H9 (cell line): ENCODE measurements at regions not wholly inside any gene's neighbourhood (a gene's known extent, or its start where the extent isn't known, plus 50 kb on each side); places are given as distances from the start of the nearest gene placed in this dataset.

Experiments used
- DNase-seq: peaks from one replicate; pipeline ENCODE4 v3.0.0-alpha.2; 2017
- H2AFZ ChIP-seq: one replicate; pipeline ENCODE4 v1.6.1; 2013; ENCODE audit warnings: mild to moderate bottlenecking, low read length, control low read depth, moderate library complexity
- H2AK5ac ChIP-seq: 2 replicates; pipeline ENCODE4 v1.6.1; 2013; ENCODE audit warnings: low read length, control low read depth, mixed read lengths; ENCODE audit not compliant: insufficient read length
- H2BK120ac ChIP-seq: one replicate; pipeline ENCODE4 v1.6.1; 2013; ENCODE audit warnings: low read depth, mild to moderate bottlenecking, low read length, control low read depth, inconsistent platforms; ENCODE audit not compliant: poor library complexity, severe bottlenecking
- H2BK12ac ChIP-seq: 2 replicates; pipeline ENCODE4 v1.6.1; 2013; ENCODE audit warnings: low read length, control low read depth, mixed read lengths, low read depth; ENCODE audit not compliant: insufficient read length
- H2BK15ac ChIP-seq: 2 replicates; pipeline ENCODE4 v1.6.1; 2013; ENCODE audit warnings: low read depth, low read length, control low read depth
- H2BK20ac ChIP-seq: one replicate; pipeline ENCODE4 v1.6.1; 2013; ENCODE audit warnings: low read depth, mild to moderate bottlenecking, low read length, control low read depth, inconsistent platforms; ENCODE audit not compliant: poor library complexity, severe bottlenecking
- H2BK5ac ChIP-seq: 2 replicates; pipeline ENCODE4 v1.6.1; 2013; ENCODE audit warnings: low read length, control low read depth, mixed read lengths; ENCODE audit not compliant: insufficient read length
- H3K14ac ChIP-seq: 2 replicates; pipeline ENCODE4 v1.6.1; 2013; ENCODE audit warnings: low read length, control low read depth; ENCODE audit not compliant: insufficient read depth
- H3K18ac ChIP-seq: 2 replicates; pipeline ENCODE4 v1.6.1; 2013; ENCODE audit warnings: low read depth, mild to moderate bottlenecking, mixed read lengths, low read length, control low read depth; ENCODE audit not compliant: insufficient read length
- H3K23ac ChIP-seq: 2 replicates; pipeline ENCODE4 v1.6.1; 2013; ENCODE audit warnings: low read length, control low read depth, mixed read lengths, low read depth; ENCODE audit not compliant: insufficient read length
- H3K23me2 ChIP-seq: 2 replicates; pipeline ENCODE4 v1.6.1; 2013; ENCODE audit warnings: low read depth, mild to moderate bottlenecking, mixed read lengths, low read length, control low read depth; ENCODE audit not compliant: insufficient read length, poor library complexity, severe bottlenecking
- H3K27ac ChIP-seq: 2 replicates; pipeline ENCODE4 v1.5.1; 2013; ENCODE audit warnings: low read length, control low read depth, mixed read lengths, low read depth; ENCODE audit not compliant: insufficient read length
- H3K27me3 ChIP-seq: 2 replicates; pipeline ENCODE4 v1.6.1; 2013; ENCODE audit warnings: low read length, control low read depth, inconsistent platforms; ENCODE audit not compliant: insufficient read depth
- H3K4ac ChIP-seq: 2 replicates; pipeline ENCODE4 v1.6.1; 2013; ENCODE audit warnings: low read depth, mild to moderate bottlenecking, control low read depth, inconsistent platforms, low read length, moderate library complexity
- H3K4me1 ChIP-seq: 2 replicates; pipeline ENCODE4 v1.6.1; 2013; ENCODE audit warnings: low read length, control low read depth, inconsistent platforms; ENCODE audit not compliant: insufficient read depth
- H3K4me2 ChIP-seq: 2 replicates; pipeline ENCODE4 v1.6.1; 2013; ENCODE audit warnings: low read length, control low read depth, mixed read lengths; ENCODE audit not compliant: insufficient read length, insufficient read depth
- H3K56ac ChIP-seq: 2 replicates; pipeline ENCODE4 v1.6.1; 2013; ENCODE audit warnings: low read depth, mild to moderate bottlenecking, mixed read lengths, low read length, control low read depth; ENCODE audit not compliant: insufficient read length
- H3K79me1 ChIP-seq: 2 replicates; pipeline ENCODE4 v1.6.1; 2013; ENCODE audit warnings: low read depth, mild to moderate bottlenecking, moderate library complexity, low read length, control low read depth, inconsistent platforms; ENCODE audit not compliant: insufficient read depth, poor library complexity, severe bottlenecking
- H3K79me2 ChIP-seq: 2 replicates; pipeline ENCODE4 v1.6.1; 2013; ENCODE audit warnings: low read length, control low read depth, inconsistent platforms; ENCODE audit not compliant: insufficient read depth
- H3K9ac ChIP-seq: 2 replicates; pipeline ENCODE4 v1.6.1; 2013; ENCODE audit warnings: low read length, control low read depth, mixed read lengths; ENCODE audit not compliant: insufficient read length; ENCODE audit errors: extremely low read depth
- H3K9me3 ChIP-seq: one replicate; pipeline ENCODE4 v1.6.1; 2013; ENCODE audit warnings: low read depth, low read length, inconsistent platforms; ENCODE audit not compliant: control insufficient read depth
- H3T11ph ChIP-seq: one replicate; pipeline ENCODE4 v1.6.1; 2013; ENCODE audit warnings: mild to moderate bottlenecking, low read length, control low read depth, inconsistent platforms
- H4K20me1 ChIP-seq: one replicate; pipeline ENCODE4 v1.6.1; 2013; ENCODE audit not compliant: control insufficient read depth, insufficient read length, insufficient read depth
- H4K5ac ChIP-seq: 2 replicates; pipeline ENCODE4 v1.6.1; 2013; ENCODE audit warnings: low read depth, mild to moderate bottlenecking, mixed read lengths, low read length, control low read depth; ENCODE audit not compliant: insufficient read length
- H4K8ac ChIP-seq: replicated peaks from 2 replicates; pipeline ENCODE4 v1.6.1; 2013; ENCODE audit warnings: low read length, control low read depth, mixed read lengths, low read depth; ENCODE audit not compliant: insufficient read length
- H4K91ac ChIP-seq: 2 replicates; pipeline ENCODE4 v1.6.1; 2013; ENCODE audit warnings: low read depth, mild to moderate bottlenecking, moderate library complexity, mixed read lengths, low read length, control low read depth; ENCODE audit not compliant: insufficient read length
- H3K27ac Mint-ChIP-seq, 3 experiments: 2 replicates in 2 of 3; 3 replicates in 1 of 3; pipeline ENCODE4 v1.8.0; 2020 to 2021; ENCODE audit warnings: mixed read lengths in 3 of 3, mild to moderate bottlenecking in 1 of 3, moderate library complexity in 1 of 3
- H3K27me3 Mint-ChIP-seq: 2 replicates; pipeline ENCODE4 v1.8.0; 2021; ENCODE audit warnings: low read depth, mild to moderate bottlenecking, moderate library complexity, mixed read lengths
- H3K36me3 Mint-ChIP-seq, 3 experiments: 2 replicates in 2 of 3; 3 replicates in 1 of 3; pipeline ENCODE4 v1.8.0; 2020 to 2021; ENCODE audit warnings: low read depth in 3 of 3, mixed read lengths in 3 of 3; ENCODE audit not compliant: insufficient read depth in 1 of 3
- H3K4me1 Mint-ChIP-seq, 2 experiments: 2 replicates each; pipeline ENCODE4 v1.8.0; 2020; ENCODE audit warnings: mixed read lengths in 2 of 2
- H3K4me3 Mint-ChIP-seq, 2 experiments: 2 replicates in 1 of 2; 3 replicates in 1 of 2; pipeline ENCODE4 v1.8.0; 2020 to 2021; ENCODE audit warnings: mild to moderate bottlenecking in 2 of 2, mixed read lengths in 2 of 2, moderate library complexity in 1 of 2
- H3K9me3 Mint-ChIP-seq, 2 experiments: 2 replicates in 1 of 2; 3 replicates in 1 of 2; pipeline ENCODE4 v1.8.0; 2020; ENCODE audit warnings: mild to moderate bottlenecking in 2 of 2, mixed read lengths in 2 of 2, moderate library complexity in 1 of 2
- CTCF ChIP-seq: fragments of 200-600 bp; sonication (generic); conservative IDR thresholded peaks from 3 replicates; pipeline ENCODE4 v1.8.0; 2021; ENCODE audit warnings: antibody characterized with exemption, mild to moderate bottlenecking
- WGBS: extraction: QIAGEN DNeasy Blood & Tissue Kit; methylation state at CpG from one replicate; pipeline ENCODE4 v1.1.7; 2013; ENCODE audit warnings: missing lambda C conversion rate, low lambda C conversion rate, mixed read lengths; ENCODE audit not compliant: insufficient read length; ENCODE audit errors: extremely low coverage; 5-methylcytosine and 5-hydroxymethylcytosine counted together

GRCh38 chr14:38003746-38004609 lies 203.7 kb upstream of the SSTR1 start:
- Mint-ChIP-seq H3K9me3 (peaks cover 0 to 2% of the 10 kb centered on the region in 2 experiments; a peak in 1 of 5 replicates), H3K27ac (peak overlapping the region in 2 of 3 experiments; percentile 29 to 63; a peak in 3 of 7 replicates), H3K4me3 (no peak overlapping the region), H3K36me3 (no peaks in the 10 kb centered on the region), H3K4me1 (peaks cover 47 to 48% of the 10 kb centered on the region in 2 experiments), H3K27me3 (no peaks in the 10 kb centered on the region)
- Histone ChIP-seq H4K20me1 (no peaks in the 10 kb centered on the region), H3K27ac (no peak overlapping the region), H2AK5ac (no peak overlapping the region), H3K9ac (no peak overlapping the region), H3K9me3 (no peaks in the 10 kb centered on the region), H3K4ac (no peak overlapping the region), H2BK15ac (no peak overlapping the region), H3K23me2 (no peaks in the 10 kb centered on the region), H3K79me2 (no peaks in the 10 kb centered on the region), H4K5ac (no peak overlapping the region), H2BK20ac (no peak overlapping the region), H2BK12ac (no peak overlapping the region), H2AFZ (no peak overlapping the region), H2BK120ac (no peak overlapping the region), H3K23ac (no peak overlapping the region), H4K8ac (no peak overlapping the region), H3K27me3 (no peaks in the 10 kb centered on the region), H2BK5ac (no peak overlapping the region), H3K4me1 (peaks cover 2% of the 10 kb centered on the region; the same call in 1 of the 2 replicates), H3K4me2 (no peak overlapping the region), H4K91ac (no peak overlapping the region), H3K56ac (no peak overlapping the region), H3K79me1 (no peaks in the 10 kb centered on the region), H3K14ac (0 out of 2 replicates have a peak overlapping the region, but pooled peaks have one; percentile 5), H3T11ph (no peak overlapping the region), H3K18ac (no peak overlapping the region)
- 100% methylated on average over 1 of the region's 7 CpGs for WGBS
- no peak for DNase-seq
- no peak for TF ChIP-seq CTCF
